AML-193 (cell line): ENCODE measurements at regions not wholly inside any gene's neighbourhood (a gene's known extent, or its start where the extent isn't known, plus 50 kb on each side); places are given as distances from the start of the nearest gene placed in this dataset.

Source experiments
- DNase-seq, 2 experiments: peaks; one replicate each; lab custom pipeline; 2025; lab: John Stamatoyannopoulos, UW

DNA sequence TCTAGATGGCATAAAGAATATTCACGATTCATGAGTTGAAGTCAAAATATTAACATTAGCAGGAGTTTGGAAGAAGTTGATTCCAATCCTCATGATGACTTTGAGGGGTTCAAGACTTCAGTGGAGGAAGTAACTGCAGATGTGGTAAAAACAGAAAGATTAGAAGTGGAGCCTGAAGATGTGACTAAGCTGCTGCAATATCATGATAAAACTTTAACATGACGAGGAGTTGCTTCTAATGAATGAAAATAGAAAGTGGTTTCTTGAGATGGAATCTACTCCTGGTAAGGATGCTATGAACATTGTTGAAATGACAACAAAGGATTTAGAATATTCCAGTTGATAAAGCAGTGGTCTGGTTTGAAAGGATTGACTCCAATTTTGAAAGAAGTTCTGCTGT is 70.1 kb upstream of the TMLHE start:
- DNase-seq: no peak

GRCh38 chrX:155679715-155680114 is 67.0 kb upstream of the TMLHE start:
- DNase-seq: no peak

- DNase-seq: no peak
Measured at GRCh38 chrX:155673338-155673737, 60.6 kb upstream of the TMLHE start.

GRCh38 chrX:155666741-155667140 is 54.0 kb upstream of the TMLHE start:
- no peak for DNase-seq
